ENCODE measurements at regions not wholly inside any gene's neighbourhood (a gene's known extent, or its start where the extent isn't known, plus 50 kb on each side); places are given as distances from the start of the nearest gene placed in this dataset.

- TF ChIP-seq POLR2A (IDR thresholded peaks at IDR 0.05) (no peak), CTCF (IDR thresholded peaks at IDR 0.05) (no peak)
Measured at GRCh38 chr12:25025951-25026490, 77.1 kb upstream of the BCAT1 start.

All from right lobe of liver (tissue), 4 donors.